Hematopoietic multipotent progenitor cell treated with erythropoietin and hydrocortisone succinate and interleukin-3 and kit ligand, for 15 days (in vitro differentiated cells): ENCODE measurements at regions not wholly inside any gene's neighbourhood (a gene's known extent, or its start where the extent isn't known, plus 50 kb on each side); places are given as distances from the start of the nearest gene placed in this dataset.

ENCODE experiments used
- DNase-seq: peaks from one replicate; pipeline ENCODE4 v3.0.0-alpha.2; 2015; ENCODE audit warnings: low spot score

DNA sequence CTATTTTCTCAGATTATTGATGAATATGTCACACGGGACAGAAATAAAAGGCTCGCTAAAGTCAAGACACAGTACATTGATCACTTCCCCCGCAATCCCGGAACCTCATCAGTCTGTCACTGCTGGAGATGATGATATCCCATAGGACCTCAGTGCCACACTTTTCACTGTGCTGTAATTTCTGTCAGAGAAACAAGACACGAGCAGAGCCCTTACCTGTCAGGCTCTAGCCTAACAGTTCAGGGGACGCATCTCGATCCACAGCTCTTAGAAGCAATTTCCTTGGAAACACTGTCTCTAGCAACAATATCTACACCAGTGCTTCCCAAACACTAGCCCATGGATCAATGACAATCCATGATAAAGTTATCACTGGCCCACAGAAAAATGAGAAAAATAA, 140.0 kb downstream of the GRIN2B start:
- DNase-seq = no peak

GRCh38 chr12:13839365-13840336, 141.8 kb downstream of the GRIN2B start:
- DNase-seq = no peak

DNA sequence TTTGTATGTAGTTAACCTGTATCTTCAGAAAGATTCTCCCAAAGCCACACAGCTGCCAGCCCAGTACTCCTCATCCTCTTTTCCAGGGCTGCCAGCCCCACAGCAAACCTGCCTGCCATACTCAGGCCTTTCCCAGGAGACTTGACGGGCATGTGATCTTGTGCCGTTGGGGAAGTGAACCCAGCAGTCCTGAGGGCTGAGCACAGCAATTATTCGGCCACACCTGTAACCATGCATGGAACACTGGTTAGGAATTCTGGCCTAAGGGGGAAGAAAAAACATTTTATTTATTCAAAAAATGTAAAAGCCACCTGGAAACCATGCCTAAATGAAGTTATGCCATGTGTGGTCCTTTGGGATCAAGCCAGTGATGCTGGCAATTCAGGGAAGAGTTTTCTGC, 145.3 kb downstream of the GRIN2B start:
- no peak for DNase-seq

GRCh38 chr12:13835652-13836051, 145.8 kb downstream of the GRIN2B start:
- DNase-seq = no peak

- no peak for DNase-seq
These were observed 147.2 kb downstream of the GRIN2B start for GRCh38 chr12:13834241-13834640.

- DNase-seq = no peak
These were observed 164.3 kb downstream of the GRIN2B start for GRCh38 chr12:13817131-13817530.

DNA sequence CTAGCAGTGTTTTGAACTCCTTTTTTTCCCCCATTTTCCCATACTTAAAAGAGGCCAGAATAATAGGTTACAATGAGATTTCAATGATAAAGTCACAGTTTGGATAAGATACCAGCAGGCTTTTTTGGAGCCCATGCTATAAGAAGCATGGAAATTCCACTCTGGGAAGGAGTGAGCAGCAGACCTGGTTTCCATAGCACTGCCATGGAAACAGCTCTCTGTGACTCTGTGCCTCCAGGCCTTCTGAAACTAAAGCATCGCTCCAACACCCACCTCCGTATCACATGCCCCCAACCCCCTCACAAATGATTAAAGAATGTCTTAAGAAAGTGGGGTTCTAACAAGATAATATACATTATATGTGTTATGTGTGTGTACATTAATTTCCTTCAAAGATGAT, 165.0 kb downstream of the GRIN2B start:
- DNase-seq = no peak

DNA sequence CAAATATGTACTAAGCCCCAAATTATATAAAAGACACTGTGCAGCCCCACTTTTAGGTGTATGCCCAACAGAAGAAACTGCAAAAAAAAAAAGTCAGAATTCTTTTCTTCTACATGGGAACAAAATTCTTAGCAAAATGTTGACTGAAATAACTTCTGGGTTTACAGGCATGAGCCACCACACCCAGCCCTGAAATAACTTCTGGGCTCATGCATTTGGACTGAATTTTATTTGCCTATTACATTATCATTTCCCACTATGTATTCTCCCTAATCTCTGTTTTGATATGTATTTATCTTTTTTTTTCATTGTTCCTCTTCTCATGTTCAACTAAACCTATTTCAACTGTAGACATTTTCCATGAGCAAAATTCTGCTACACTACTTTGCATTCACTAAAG, 169.2 kb downstream of the GRIN2B start:
- no peak for DNase-seq

DNA sequence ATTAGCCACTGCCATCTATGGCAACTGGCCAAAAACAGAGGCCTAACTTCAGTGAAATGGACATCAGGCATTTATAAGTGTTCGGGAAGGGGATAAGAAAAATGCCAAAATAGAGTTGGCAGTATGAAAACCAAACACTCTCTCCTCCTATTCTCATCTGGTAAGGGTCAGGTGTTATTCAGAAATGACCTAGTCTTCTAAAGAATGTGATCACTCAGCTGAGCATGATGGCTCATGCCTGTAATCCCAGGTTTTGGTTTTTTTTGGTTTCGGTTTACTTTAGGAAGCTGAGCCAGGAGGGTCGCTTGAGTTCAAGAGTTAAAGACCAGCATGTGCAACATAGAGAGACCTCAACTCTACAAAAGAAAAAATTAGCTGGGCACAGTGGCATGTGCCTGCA, 170.3 kb downstream of the GRIN2B start:
- DNase-seq = no peak

- no peak for DNase-seq
These were observed 176.4 kb downstream of the GRIN2B start for GRCh38 chr12:13805041-13805440.

GRCh38 chr12:13801543-13801942, 179.9 kb downstream of the GRIN2B start:
- DNase-seq = no peak

DNA sequence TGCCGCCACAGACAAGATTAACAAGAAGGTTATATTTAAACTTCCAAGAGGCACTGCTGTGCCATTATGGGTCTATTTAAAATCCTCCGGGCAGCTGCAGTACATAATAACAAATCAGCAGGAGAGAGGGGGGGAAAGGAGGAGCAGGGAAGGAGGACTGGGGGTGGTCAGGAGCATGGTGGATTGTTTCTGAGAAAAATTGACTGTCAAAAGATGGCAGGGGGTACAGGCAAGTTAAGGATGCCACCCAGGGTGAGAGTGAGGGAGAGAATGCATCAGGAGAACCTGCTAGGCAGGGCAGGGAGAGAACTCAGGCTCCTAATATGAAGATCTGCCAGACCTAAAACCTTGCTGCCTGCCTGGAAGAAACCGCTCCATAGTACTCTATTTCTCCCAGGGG, 181.8 kb downstream of the GRIN2B start:
- DNase-seq = no peak

DNA sequence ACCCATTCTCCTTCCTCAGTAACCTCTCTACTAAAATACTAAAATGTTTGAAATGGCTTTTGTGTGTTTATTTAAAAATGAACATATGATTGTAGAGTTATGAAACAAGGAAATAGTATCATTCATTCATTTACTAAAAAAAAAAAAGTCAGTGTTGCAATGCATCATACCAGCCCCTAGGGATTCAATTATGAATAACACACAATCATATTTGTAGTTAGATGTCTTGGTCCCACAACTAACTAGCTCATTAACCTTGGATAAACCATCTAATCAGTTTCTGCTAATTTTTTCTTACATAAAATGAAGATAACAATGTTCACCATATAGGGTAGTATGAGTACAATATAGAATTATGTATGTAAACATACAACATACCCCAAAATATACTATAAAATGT, 183.2 kb downstream of the GRIN2B start:
- no peak for DNase-seq

- no peak for DNase-seq
These were observed 186.7 kb downstream of the GRIN2B start for GRCh38 chr12:13794706-13795105.

DNA sequence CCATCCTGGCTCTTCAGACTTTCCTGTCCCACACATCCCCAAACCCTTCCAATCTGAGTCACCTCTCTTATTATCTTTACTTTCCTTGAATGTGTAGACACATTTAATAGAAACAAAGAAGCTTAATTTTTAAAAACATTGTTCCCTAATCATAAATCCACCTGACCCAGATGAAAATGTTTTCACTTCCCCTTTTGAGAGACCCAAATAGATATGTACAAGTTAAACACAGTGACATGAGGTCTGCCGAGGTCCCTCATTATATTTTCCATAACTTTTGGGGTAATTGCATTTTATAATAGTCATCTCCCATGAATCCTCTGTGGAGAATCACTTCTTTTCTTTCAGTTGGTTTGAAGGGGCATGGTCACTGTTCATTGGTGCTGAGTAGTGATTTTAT, 191.1 kb downstream of the GRIN2B start:
- no peak for DNase-seq

DNA sequence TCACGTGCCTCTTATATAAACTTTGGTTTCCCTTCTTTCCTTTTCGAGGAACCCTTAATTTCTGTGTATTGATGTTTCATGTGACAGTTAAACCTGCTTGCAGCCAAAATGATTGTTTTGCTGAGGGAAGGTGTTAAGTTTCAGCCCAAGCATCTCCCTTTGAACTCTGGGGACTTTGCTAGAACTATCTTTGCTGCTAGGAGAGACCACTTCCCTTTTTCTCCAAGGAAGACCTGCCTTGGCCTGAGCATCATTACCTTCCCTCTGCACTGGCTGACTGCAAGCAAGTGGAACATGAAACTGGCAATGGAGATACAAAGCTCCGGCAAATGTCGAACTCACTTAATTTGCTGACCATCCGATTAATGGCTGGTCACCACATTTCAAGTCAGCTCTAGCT, 192.8 kb downstream of the GRIN2B start:
- no peak for DNase-seq

- DNase-seq = no peak
These were observed 194.8 kb downstream of the GRIN2B start for GRCh38 chr12:13786646-13787045.

DNA sequence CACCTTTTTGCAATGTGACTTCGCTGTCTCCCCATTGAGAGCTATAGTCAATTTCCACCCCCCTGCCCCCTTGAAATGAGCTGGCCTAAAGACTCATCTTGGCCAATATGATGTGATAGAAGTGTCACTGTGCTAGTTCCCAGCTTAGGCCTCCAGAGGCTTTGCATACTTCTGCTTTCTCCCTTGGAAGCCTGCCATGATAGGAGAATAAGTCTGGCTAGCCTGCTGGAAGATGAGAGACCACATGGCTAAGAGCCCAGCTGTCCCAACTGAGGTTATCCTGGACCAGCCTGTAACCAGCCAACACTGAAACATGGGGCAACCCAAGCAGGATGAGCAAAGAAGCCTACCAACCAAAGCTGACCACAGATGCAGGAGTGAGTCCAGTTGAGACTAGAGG, 196.9 kb downstream of the GRIN2B start:
- no peak for DNase-seq

DNA sequence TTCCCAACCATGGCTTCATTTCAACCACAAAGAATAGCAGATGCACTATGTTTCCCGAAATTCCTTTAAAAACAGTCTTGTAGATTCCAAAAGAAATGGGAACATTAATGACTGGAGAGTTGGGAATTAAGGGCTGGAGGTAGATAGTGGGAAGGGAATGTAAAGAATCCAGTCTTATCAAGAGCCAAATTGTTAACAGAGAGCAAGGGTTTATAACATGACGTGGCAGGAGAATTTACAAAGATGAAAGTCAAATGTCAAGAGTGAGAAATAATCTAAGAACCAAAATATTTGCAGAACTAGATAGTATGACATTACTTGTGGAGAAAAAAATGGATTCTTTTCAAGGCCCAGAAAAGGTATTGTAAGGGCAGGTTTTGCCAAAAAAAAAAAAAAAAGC, 200.9 kb downstream of the GRIN2B start:
- no peak for DNase-seq

DNA sequence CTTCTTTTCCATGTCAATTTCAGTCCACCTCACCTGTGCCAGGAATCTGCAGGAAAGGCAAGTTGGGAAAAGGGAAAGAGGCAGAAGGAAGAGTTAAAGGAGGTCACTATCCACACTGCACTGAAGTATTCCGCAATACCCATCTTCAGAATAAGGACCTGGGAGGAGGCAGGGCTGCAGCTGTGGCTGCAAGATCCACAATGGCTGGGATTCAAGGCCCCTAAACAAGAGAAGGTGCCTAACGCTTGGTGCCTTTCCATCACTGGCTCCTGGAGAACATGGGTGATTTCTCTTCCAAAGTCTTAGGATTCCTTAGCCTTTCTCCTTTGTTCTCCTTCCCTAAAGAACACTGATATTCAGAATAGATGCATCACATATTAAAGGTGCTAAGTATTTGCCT, 204.0 kb downstream of the GRIN2B start:
- no peak for DNase-seq

- no peak for DNase-seq
These were observed 209.1 kb downstream of the GRIN2B start for GRCh38 chr12:13772264-13772663.

- no peak for DNase-seq
These were observed 210.8 kb downstream of the GRIN2B start for GRCh38 chr12:13770576-13770975.

GRCh38 chr12:13769966-13770365, 211.4 kb downstream of the GRIN2B start:
- no peak for DNase-seq

DNA sequence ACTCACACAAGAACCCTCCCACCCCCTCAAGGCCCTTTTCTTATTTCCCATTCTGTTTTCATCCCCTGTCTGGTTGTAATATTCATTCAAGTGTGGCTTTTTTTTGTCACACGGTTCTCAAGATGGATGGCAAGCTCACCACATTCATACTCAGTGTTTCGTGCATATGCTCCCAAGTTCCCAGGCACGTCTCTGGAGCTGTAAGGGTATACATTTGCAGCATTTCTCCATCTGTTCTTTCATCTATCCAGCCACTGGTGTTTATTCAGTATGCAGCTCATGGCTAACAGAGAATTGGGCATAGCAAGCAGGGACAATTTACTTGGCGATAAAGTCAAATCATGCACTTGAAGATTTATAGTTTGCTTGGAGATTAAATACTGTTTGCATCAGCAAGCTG, 212.1 kb downstream of the GRIN2B start:
- DNase-seq = no peak
